ENCODE measurements at regions not wholly inside any gene's neighbourhood (a gene's known extent, or its start where the extent isn't known, plus 50 kb on each side); places are given as distances from the start of the nearest gene placed in this dataset.
"Not testable (repeated sequence)": the region's sequence is repeated elsewhere in the genome, so short reads cannot be mapped to it uniquely, and the experiment has no call there.

DNA sequence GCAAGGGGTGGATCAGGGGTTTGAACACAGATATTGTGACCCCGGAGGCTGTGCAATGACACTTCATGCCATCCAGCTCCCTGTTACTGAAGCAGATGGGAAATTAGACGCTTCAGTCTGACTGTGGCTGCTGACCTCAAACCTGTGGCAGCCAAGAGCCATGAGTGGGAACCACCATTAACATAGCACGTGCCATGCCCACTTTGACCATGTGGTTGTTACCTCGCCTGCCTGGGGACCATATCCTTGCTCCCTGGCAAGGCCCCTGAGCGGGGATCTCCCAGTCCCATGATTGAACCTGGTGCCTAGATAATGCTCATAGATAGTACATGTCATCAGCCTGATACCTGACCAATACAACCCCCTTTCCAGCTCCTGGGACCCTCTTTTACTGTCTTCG is 68.9 kb downstream of the CYP26B1 start:
- Histone ChIP-seq H3K27ac (ENCODE audit: low read depth, low read length) (no peak overlapping the region), H3K27me3 (ENCODE audit: control insufficient read depth, insufficient read depth, low read length) (no peaks in the 10 kb centered on the region), H3K4me3 (ENCODE audit: low read length) (no peak overlapping the region), H3K4me1 (ENCODE audit: control insufficient read depth, insufficient read depth, low read length) (no peaks in the 10 kb centered on the region), H3K36me3 (ENCODE audit: control insufficient read depth, insufficient read depth, low read length) (no peaks in the 10 kb centered on the region), H3K9ac (ENCODE audit: low read length) (no peak overlapping the region)

- H3K4me3 ChIP-seq (ENCODE audit: low read length): no peak overlapping the region
- no peaks in the 10 kb centered on the region for H3K27me3 ChIP-seq (ENCODE audit: control insufficient read depth, insufficient read depth, low read length)
- no peaks in the 10 kb centered on the region for H3K4me1 ChIP-seq (ENCODE audit: control insufficient read depth, insufficient read depth, low read length)
- no peaks in the 10 kb centered on the region for H3K36me3 ChIP-seq (ENCODE audit: control insufficient read depth, insufficient read depth, low read length)
- no peak overlapping the region for H3K9ac ChIP-seq (ENCODE audit: low read length)
- H3K27ac ChIP-seq (ENCODE audit: low read depth, low read length): no peak overlapping the region
Observed at GRCh38 chr2:72077702-72078169, 69.9 kb downstream of the CYP26B1 start.

DNA sequence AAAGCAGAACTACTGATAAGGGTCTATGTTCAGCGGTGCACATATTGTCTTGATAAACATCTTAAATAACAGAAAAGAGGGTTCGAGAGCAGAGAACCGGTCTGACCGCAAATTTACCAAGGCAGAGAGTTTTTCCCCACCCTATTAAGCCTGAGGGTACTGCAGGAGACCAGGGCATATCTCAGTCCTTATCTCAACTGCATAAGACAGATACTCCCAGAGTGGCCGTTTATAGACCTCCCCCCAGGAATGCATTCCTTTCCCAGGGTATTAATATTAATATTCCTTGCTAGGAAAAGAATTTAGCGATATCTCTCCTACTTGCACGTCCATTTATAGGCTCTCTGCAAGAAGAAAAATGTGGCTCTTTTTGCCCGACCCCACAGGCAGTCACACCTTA is 74.3 kb downstream of the CYP26B1 start:
- H3K9ac ChIP-seq (ENCODE audit: low read length); H3K36me3 ChIP-seq (ENCODE audit: control insufficient read depth, insufficient read depth, low read length); H3K4me1 ChIP-seq (ENCODE audit: control insufficient read depth, insufficient read depth, low read length); H3K27ac ChIP-seq (ENCODE audit: low read depth, low read length); H3K4me3 ChIP-seq (ENCODE audit: low read length); H3K27me3 ChIP-seq (ENCODE audit: control insufficient read depth, insufficient read depth, low read length): not testable (repeated sequence)

DNA sequence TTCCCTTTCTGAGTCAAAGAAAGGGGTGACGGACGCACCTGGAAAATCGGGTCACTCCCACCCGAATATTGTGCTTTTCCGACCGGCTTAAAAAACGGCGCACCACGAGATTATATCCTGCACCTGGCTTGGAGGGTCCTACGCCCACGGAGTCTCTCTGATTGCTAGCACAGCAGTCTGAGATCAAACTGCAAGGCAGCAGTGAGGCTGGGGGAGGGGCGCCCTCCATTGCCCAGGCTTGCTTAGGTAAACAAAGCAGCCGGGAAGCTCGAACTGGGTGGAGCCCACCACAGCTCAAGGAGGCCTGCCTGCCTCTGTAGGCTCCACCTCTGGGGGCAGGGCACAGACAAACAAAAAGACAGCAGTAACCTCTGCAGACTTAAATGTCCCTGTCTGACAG is 83.5 kb downstream of the CYP26B1 start:
- not testable (repeated sequence) for H3K9ac ChIP-seq (ENCODE audit: low read length); H3K27me3 ChIP-seq (ENCODE audit: control insufficient read depth, insufficient read depth, low read length); H3K36me3 ChIP-seq (ENCODE audit: control insufficient read depth, insufficient read depth, low read length); H3K4me1 ChIP-seq (ENCODE audit: control insufficient read depth, insufficient read depth, low read length); H3K4me3 ChIP-seq (ENCODE audit: low read length); H3K27ac ChIP-seq (ENCODE audit: low read depth, low read length)

DNA sequence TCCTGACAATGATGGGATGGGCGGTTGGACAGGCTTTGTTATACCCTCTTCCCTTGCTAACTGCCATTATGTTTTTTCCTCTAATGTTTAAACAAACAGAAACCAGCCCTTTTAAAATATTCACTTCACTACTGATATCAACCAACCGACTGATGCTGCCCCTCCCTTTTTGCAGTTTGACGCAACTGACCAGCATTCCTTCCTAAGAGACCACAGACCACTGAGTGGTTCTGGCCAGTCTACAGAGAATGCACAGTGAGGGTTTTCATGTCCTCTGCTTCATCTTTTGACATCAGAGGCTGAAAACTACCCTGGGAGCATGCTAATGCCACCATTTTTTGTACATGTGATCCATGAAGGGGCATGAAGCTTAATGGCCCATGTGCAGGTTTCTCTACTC is 85.3 kb downstream of the CYP26B1 start:
- Histone ChIP-seq H3K27ac (ENCODE audit: low read depth, low read length) (no peak overlapping the region), H3K9ac (ENCODE audit: low read length) (no peak overlapping the region), H3K4me3 (ENCODE audit: low read length) (no peak overlapping the region), H3K36me3 (ENCODE audit: control insufficient read depth, insufficient read depth, low read length) (no peaks in the 10 kb centered on the region), H3K27me3 (ENCODE audit: control insufficient read depth, insufficient read depth, low read length) (no peaks in the 10 kb centered on the region), H3K4me1 (ENCODE audit: control insufficient read depth, insufficient read depth, low read length) (no peaks in the 10 kb centered on the region)

GRCh38 chr2:72057308-72057707 is 90.4 kb downstream of the CYP26B1 start:
- Histone ChIP-seq H3K4me3 (ENCODE audit: low read length) (no peak overlapping the region), H3K9ac (ENCODE audit: low read length) (no peak overlapping the region), H3K27me3 (ENCODE audit: control insufficient read depth, insufficient read depth, low read length) (no peaks in the 10 kb centered on the region), H3K27ac (ENCODE audit: low read depth, low read length) (no peak overlapping the region), H3K36me3 (ENCODE audit: control insufficient read depth, insufficient read depth, low read length) (no peaks in the 10 kb centered on the region), H3K4me1 (ENCODE audit: control insufficient read depth, insufficient read depth, low read length) (no peaks in the 10 kb centered on the region)

DNA sequence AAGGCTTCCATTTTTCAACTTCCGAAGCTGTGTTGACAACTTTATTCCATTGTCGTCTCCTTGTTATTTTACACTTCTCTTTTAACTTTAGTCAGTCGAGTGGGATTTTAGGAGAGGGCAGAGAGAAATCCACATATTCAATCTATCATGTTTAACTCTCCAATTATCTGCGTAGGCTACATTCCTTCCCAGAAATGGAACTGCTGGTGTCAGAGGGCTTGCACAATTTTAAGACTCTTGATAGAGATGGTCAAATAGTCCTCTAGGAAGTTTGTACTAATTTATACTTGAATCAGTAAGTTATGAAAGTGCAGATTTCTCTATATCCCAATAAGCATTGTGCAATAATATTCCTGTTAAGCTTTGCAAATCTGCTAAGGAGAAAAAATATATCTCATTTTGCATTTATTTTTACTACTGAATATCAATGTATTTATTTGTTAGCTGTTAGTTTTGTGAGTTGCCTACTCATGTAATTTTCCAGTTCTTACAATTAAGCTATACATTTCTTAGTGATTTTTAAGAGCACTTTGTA is 95.6 kb downstream of the CYP26B1 start:
- Histone ChIP-seq H3K4me3 (ENCODE audit: low read length) (no peak overlapping the region), H3K9ac (ENCODE audit: low read length) (no peak overlapping the region), H3K4me1 (ENCODE audit: control insufficient read depth, insufficient read depth, low read length) (no peaks in the 10 kb centered on the region), H3K36me3 (ENCODE audit: control insufficient read depth, insufficient read depth, low read length) (no peaks in the 10 kb centered on the region), H3K27me3 (ENCODE audit: control insufficient read depth, insufficient read depth, low read length) (no peaks in the 10 kb centered on the region), H3K27ac (ENCODE audit: low read depth, low read length) (no peak overlapping the region)

DNA sequence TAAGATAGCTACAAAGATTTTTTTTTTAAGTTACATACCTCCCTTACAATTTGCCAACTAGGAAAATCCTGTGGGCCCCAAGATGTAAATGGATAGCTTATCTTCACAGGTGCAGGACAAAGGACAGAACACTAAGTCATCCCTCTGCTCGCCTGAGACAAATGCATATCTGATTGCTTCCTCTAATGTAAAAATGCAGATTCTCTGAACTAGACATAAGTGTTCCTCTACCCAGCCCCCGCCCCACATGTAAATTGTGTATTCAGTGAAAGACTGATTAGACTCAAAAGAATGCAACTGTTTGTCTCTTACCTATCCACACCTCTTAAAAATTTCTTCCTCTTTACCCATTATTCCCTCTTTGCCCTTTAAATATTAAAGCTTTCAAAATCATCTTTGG is 96.5 kb downstream of the CYP26B1 start:
- H3K36me3 ChIP-seq (ENCODE audit: control insufficient read depth, insufficient read depth, low read length): no peaks in the 10 kb centered on the region
- no peak overlapping the region for H3K27ac ChIP-seq (ENCODE audit: low read depth, low read length)
- no peak overlapping the region for H3K4me3 ChIP-seq (ENCODE audit: low read length)
- no peaks in the 10 kb centered on the region for H3K27me3 ChIP-seq (ENCODE audit: control insufficient read depth, insufficient read depth, low read length)
- H3K9ac ChIP-seq (ENCODE audit: low read length): no peak overlapping the region
- no peaks in the 10 kb centered on the region for H3K4me1 ChIP-seq (ENCODE audit: control insufficient read depth, insufficient read depth, low read length)

DNA sequence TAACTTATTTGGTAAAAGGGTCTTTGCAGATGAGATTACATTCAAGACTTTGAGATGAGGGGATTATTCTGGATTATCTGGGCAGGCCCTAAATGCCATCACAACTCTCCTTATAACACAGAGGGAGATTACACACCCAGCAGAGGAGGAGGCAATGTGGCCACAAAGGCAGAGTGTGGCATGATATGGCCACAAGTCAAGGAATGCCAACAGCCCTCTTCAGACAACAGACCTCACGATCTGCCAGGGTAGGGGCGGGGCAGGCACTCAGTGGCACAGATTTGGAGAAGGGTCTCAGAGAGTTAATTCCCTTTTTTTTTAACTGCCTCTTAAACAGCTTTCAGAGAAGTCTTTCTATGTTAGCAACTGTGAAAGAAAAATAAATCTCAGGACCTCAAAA is 96.9 kb downstream of the CYP26B1 start:
- H3K27ac ChIP-seq (ENCODE audit: low read depth, low read length): no peak overlapping the region
- H3K9ac ChIP-seq (ENCODE audit: low read length): no peak overlapping the region
- no peaks in the 10 kb centered on the region for H3K27me3 ChIP-seq (ENCODE audit: control insufficient read depth, insufficient read depth, low read length)
- no peaks in the 10 kb centered on the region for H3K4me1 ChIP-seq (ENCODE audit: control insufficient read depth, insufficient read depth, low read length)
- no peaks in the 10 kb centered on the region for H3K36me3 ChIP-seq (ENCODE audit: control insufficient read depth, insufficient read depth, low read length)
- no peak overlapping the region for H3K4me3 ChIP-seq (ENCODE audit: low read length)

DNA sequence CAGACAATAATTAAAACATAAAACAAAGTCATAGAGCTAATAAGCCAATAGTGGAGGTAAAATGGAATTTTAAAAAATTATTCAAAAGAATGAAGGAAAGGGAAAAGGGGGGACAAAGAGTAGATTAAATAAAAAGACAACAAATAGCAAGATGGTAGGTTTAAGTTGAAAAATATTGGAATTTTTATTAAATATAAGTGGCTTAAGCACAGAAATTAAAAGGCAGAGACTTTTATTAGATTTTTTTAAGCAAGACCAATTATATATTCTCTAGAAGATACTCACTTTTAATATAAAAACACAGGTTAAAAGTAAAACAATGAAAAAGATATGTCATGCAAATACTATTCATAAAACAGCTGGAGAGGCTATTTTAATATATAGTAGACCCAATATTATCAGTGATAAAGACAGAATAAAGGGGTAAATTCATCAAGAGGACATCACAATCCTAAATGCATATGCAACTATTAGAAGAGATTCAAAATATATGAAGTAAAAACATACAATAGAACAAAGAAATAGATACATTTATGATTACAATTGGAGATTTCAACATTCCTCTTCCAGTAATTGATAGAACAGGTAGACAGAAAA is 98.7 kb downstream of the CYP26B1 start:
- Histone ChIP-seq H3K4me3 (ENCODE audit: low read length) (no peak overlapping the region), H3K36me3 (ENCODE audit: control insufficient read depth, insufficient read depth, low read length) (no peaks in the 10 kb centered on the region), H3K4me1 (ENCODE audit: control insufficient read depth, insufficient read depth, low read length) (no peaks in the 10 kb centered on the region), H3K27ac (ENCODE audit: low read depth, low read length) (no peak overlapping the region), H3K9ac (ENCODE audit: low read length) (no peak overlapping the region), H3K27me3 (ENCODE audit: control insufficient read depth, insufficient read depth, low read length) (no peaks in the 10 kb centered on the region)

GRCh38 chr2:72043985-72044384 is 103.7 kb downstream of the CYP26B1 start:
- no peak overlapping the region for H3K27ac ChIP-seq (ENCODE audit: low read depth, low read length)
- no peaks in the 10 kb centered on the region for H3K27me3 ChIP-seq (ENCODE audit: control insufficient read depth, insufficient read depth, low read length)
- no peak overlapping the region for H3K9ac ChIP-seq (ENCODE audit: low read length)
- no peak overlapping the region for H3K4me3 ChIP-seq (ENCODE audit: low read length)
- H3K36me3 ChIP-seq (ENCODE audit: control insufficient read depth, insufficient read depth, low read length): no peaks in the 10 kb centered on the region
- H3K4me1 ChIP-seq (ENCODE audit: control insufficient read depth, insufficient read depth, low read length): no peaks in the 10 kb centered on the region

DNA sequence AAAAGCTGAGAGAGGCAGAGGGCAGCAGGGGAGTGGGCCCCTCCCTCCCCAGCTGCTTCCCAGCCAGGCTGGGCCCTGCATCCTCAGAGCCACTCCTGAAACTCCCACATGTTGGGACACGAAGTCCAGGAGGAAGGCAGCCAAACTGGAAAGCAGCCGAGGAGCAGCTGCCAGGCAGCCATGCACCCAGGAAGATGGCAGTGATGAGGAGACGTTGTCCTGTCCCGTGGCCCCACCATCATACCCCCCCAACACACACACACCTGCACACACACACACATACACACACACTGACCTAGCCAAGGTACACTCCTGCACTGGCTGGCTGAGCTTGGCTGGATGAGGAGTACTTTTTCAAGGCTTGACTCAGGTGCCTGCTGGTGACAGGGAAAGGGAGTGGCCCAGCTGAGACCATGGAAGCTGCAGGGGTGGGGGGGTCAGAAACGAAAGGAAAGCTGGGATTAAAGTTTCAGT is 106.0 kb downstream of the CYP26B1 start:
- H3K4me1 ChIP-seq (ENCODE audit: control insufficient read depth, insufficient read depth, low read length): no peaks in the 10 kb centered on the region
- no peak overlapping the region for H3K27ac ChIP-seq (ENCODE audit: low read depth, low read length)

More for the DNA sequence above, 106.0 kb downstream of the CYP26B1 start:
- Histone ChIP-seq H3K9ac (ENCODE audit: low read length) (no peak overlapping the region), H3K4me3 (ENCODE audit: low read length) (no peak overlapping the region), H3K27me3 (ENCODE audit: control insufficient read depth, insufficient read depth, low read length) (no peaks in the 10 kb centered on the region), H3K36me3 (ENCODE audit: control insufficient read depth, insufficient read depth, low read length) (no peaks in the 10 kb centered on the region)

Data from rectal smooth muscle tissue (tissue), 1 donor.